GM19324 (cell line): ENCODE measurements at regions not wholly inside any gene's neighbourhood (a gene's known extent, or its start where the extent isn't known, plus 50 kb on each side); places are given as distances from the start of the nearest gene placed in this dataset.
A peak's percentile ranks its signal among the peaks of the same experiment; 100 is the strongest.
"Not testable (repeated sequence)": the region's sequence is repeated elsewhere in the genome, so short reads cannot be mapped to it uniquely, and the experiment has no call there.

Source experiments
- ATAC-seq: cut with Tn5 transposase; IDR thresholded peaks from one replicate; pipeline ENCODE4 v1.9.1; 2021; ENCODE audit warnings: mild to moderate bottlenecking, moderate library complexity; ENCODE audit not compliant: unreplicated experiment, low FRiP score

GRCh38 chr12:47317175-47317915 lies 237.6 kb upstream of the AMIGO2 start:
- peak; percentile 55 for ATAC-seq

- ATAC-seq = no peak
Measured at GRCh38 chr12:47316609-47317049, 236.9 kb upstream of the AMIGO2 start.

- no peak for ATAC-seq
Measured at GRCh38 chr12:47314996-47315395, 235.2 kb upstream of the AMIGO2 start.

- ATAC-seq = peak; percentile 86
Measured at GRCh38 chr12:47312808-47313426, 233.2 kb upstream of the AMIGO2 start.

GRCh38 chr12:47312147-47312546 lies 232.4 kb upstream of the AMIGO2 start:
- ATAC-seq = no peak

- no peak for ATAC-seq
Measured at GRCh38 chr12:47311568-47311967, 231.8 kb upstream of the AMIGO2 start.

- ATAC-seq = no peak
Measured at GRCh38 chr12:47311010-47311409, 231.3 kb upstream of the AMIGO2 start.

- no peak for ATAC-seq
Measured at GRCh38 chr12:47308672-47309071, 228.9 kb upstream of the AMIGO2 start.

- ATAC-seq = peak; percentile 76
Measured at GRCh38 chr12:47307680-47308399, 228.1 kb upstream of the AMIGO2 start.

GRCh38 chr12:47306773-47307679 lies 227.3 kb upstream of the AMIGO2 start:
- ATAC-seq = not testable (repeated sequence)

GRCh38 chr12:47306130-47306529 lies 226.4 kb upstream of the AMIGO2 start:
- ATAC-seq = no peak

GRCh38 chr12:47305464-47305863 lies 225.7 kb upstream of the AMIGO2 start:
- no peak for ATAC-seq

- ATAC-seq = no peak
Measured at GRCh38 chr12:47303995-47304560, 224.3 kb upstream of the AMIGO2 start.

- ATAC-seq = no peak
Measured at GRCh38 chr12:47303207-47303606, 223.4 kb upstream of the AMIGO2 start.

- peak; percentile 77 for ATAC-seq
Measured at GRCh38 chr12:47302111-47302671, 222.4 kb upstream of the AMIGO2 start.

GRCh38 chr12:47299586-47299985 lies 219.8 kb upstream of the AMIGO2 start:
- ATAC-seq = no peak

- ATAC-seq = no peak
Measured at GRCh38 chr12:47297993-47298392, 218.2 kb upstream of the AMIGO2 start.

GRCh38 chr12:47296828-47297227 lies 217.1 kb upstream of the AMIGO2 start:
- no peak for ATAC-seq

GRCh38 chr12:47293406-47293805 lies 213.6 kb upstream of the AMIGO2 start:
- no peak for ATAC-seq

- no peak for ATAC-seq
Measured at GRCh38 chr12:47286676-47287075, 206.9 kb upstream of the AMIGO2 start.
